Caco-2 (cell line): ENCODE measurements at regions not wholly inside any gene's neighbourhood (a gene's known extent, or its start where the extent isn't known, plus 50 kb on each side); places are given as distances from the start of the nearest gene placed in this dataset.

ENCODE experiments used
- BruUV-seq: library from RNA; stranded (reverse); fragments of 400-500 nt; replicated peaks from 2 replicates; lab custom pipeline; 2021; lab: Mats Ljungman, UMichigan
- CTCF ChIA-PET: fragments of 300-600 bp; sonication (Branson Sonifier 250); formaldehyde crosslinking; loops from one replicate; lab custom pipeline; 2022; ENCODE audit warnings: antibody characterized with exemption; lab: Charles Lee
- POLR2A ChIA-PET: fragments of 300-600 bp; sonication (Branson Sonifier 250); formaldehyde crosslinking; loops from one replicate; lab custom pipeline; 2022; ENCODE audit warnings: antibody characterized with exemption; lab: Charles Lee
- DNase-seq, 2 experiments: peaks; one replicate each; pipeline versions ENCODE4 v3.0.0 to v3.0.0-alpha.2; 2020 to 2022
- H3K27me3 ChIP-seq: replicated peaks from 2 replicates; pipeline ENCODE4 v1.6.0; 2011; ENCODE audit warnings: low read length; ENCODE audit not compliant: control insufficient read depth, insufficient read depth
- H3K36me3 ChIP-seq: 2 replicates; pipeline ENCODE4 v1.5.1; 2011; ENCODE audit warnings: low read length; ENCODE audit not compliant: control insufficient read depth, insufficient read depth
- H3K4me1 ChIP-seq: fragments of 250-450 bp; sonication (Bioruptor Pico); 2 replicates; pipeline ENCODE4 v1.5.1; 2020; ENCODE audit warnings: mild to moderate bottlenecking
- H3K4me3 ChIP-seq: 2 replicates; pipeline ENCODE4 v1.5.1; 2011; ENCODE audit warnings: low read depth, mild to moderate bottlenecking, control low read depth, low read length
- H3K9me3 ChIP-seq: fragments of 250-450 bp; sonication (Bioruptor Pico); 2 replicates; pipeline ENCODE4 v1.5.1; 2020; ENCODE audit warnings: mild to moderate bottlenecking, moderate library complexity
- H3K27ac Mint-ChIP-seq: one replicate; pipeline ENCODE4 v1.8.0; 2022; ENCODE audit warnings: mixed read lengths; ENCODE audit not compliant: unreplicated experiment
- H3K27me3 Mint-ChIP-seq: one replicate; pipeline ENCODE4 v1.8.0; 2022; ENCODE audit warnings: mixed read lengths; ENCODE audit not compliant: insufficient read depth, unreplicated experiment
- H3K36me3 Mint-ChIP-seq: one replicate; pipeline ENCODE4 v1.8.0; 2022; ENCODE audit warnings: mild to moderate bottlenecking, mixed read lengths; ENCODE audit not compliant: insufficient read depth, unreplicated experiment
- H3K4me1 Mint-ChIP-seq: one replicate; pipeline ENCODE4 v1.8.0; 2022; ENCODE audit warnings: low read depth, mixed read lengths; ENCODE audit not compliant: unreplicated experiment
- H3K4me3 Mint-ChIP-seq: one replicate; pipeline ENCODE4 v1.8.0; 2022; ENCODE audit warnings: mild to moderate bottlenecking, moderate library complexity, mixed read lengths; ENCODE audit not compliant: unreplicated experiment
- H3K9me3 Mint-ChIP-seq: one replicate; pipeline ENCODE4 v1.8.0; 2022; ENCODE audit warnings: mixed read lengths; ENCODE audit not compliant: unreplicated experiment
- CTCF ChIP-seq, 2 experiments: fragments of 200-600 bp in 1 of 2; IDR thresholded peaks; 1 replicate in 1 of 2; 2 replicates in 1 of 2; pipeline versions ENCODE4 v1.5.1 to v1.8.0; 2011 to 2022; ENCODE audit warnings: antibody characterized with exemption in 1 of 2, control low read depth in 1 of 2, inconsistent platforms in 1 of 2, low read depth in 1 of 2, low read length in 1 of 2, mild to moderate bottlenecking in 1 of 2, moderate library complexity in 1 of 2; ENCODE audit not compliant: insufficient read depth in 1 of 2, severe bottlenecking in 1 of 2, unreplicated experiment in 1 of 2
- intact Hi-C: fragments of 100-400 bp; cut with micrococcal nuclease; formaldehyde crosslinking; loops from one replicate; pipeline ENCODE4 v1.10.0; 2022; ENCODE audit not compliant: unreplicated experiment

DNA sequence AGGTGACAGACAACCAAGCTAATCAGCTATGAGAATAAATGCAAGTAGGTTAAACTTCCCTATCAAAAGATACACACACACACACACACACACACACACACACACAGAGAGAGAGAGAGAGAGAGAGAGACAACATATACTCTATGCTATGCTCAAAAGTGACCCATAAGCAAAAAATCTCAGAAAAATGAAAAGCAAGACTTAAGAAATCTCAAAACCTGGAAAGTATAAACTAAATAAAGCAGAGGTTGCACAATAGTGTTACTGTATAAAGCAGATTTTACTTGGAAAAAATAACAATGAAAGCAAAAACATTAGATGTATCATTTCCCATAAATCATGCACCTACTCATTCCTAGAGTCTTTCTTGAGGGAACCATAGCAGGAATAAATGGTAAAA lies 221.5 kb downstream of the INHBA start:
- H3K27ac Mint-ChIP-seq = no peak overlapping the region
- no peaks in the 10 kb centered on the region for H3K36me3 Mint-ChIP-seq
- intact Hi-C loops = no loop called here
- H3K4me3 Mint-ChIP-seq = no peak overlapping the region
- H3K27me3 ChIP-seq = no peaks in the 10 kb centered on the region
- H3K9me3 ChIP-seq = no peaks in the 10 kb centered on the region; the same call in 1 of the 2 replicates
- CTCF ChIA-PET = no interaction called here
- no peak for TF ChIP-seq CTCF (IDR thresholded peaks at IDR 0.05; ENCODE audit: insufficient read depth in 1 of 2, low read depth in 1 of 2, low read length in 1 of 2, severe bottlenecking in 1 of 2, unreplicated experiment in 1 of 2)
- H3K4me1 Mint-ChIP-seq = peaks cover 4% of the 10 kb centered on the region
- H3K4me3 ChIP-seq = no peak overlapping the region
- no peaks in the 10 kb centered on the region for H3K27me3 Mint-ChIP-seq
- no peaks in the 10 kb centered on the region for H3K36me3 ChIP-seq
- no peak for DNase-seq
- POLR2A ChIA-PET = no interaction called here
- no peaks in the 10 kb centered on the region for H3K4me1 ChIP-seq
- BruUV-seq = no TSS peak
- H3K9me3 Mint-ChIP-seq = peaks cover 38% of the 10 kb centered on the region

GRCh38 chr7:41478187-41478586 lies 224.7 kb downstream of the INHBA start:
- H3K4me1 Mint-ChIP-seq = peaks cover 4% of the 10 kb centered on the region
- H3K27ac Mint-ChIP-seq = no peak overlapping the region
- no peak for TF ChIP-seq CTCF (IDR thresholded peaks at IDR 0.05; ENCODE audit: insufficient read depth in 1 of 2, low read depth in 1 of 2, low read length in 1 of 2, severe bottlenecking in 1 of 2, unreplicated experiment in 1 of 2)
- ChIA-PET CTCF (no interaction called here), POLR2A (no interaction called here)
- no peaks in the 10 kb centered on the region for H3K27me3 ChIP-seq
- intact Hi-C loops = no loop called here
- H3K9me3 ChIP-seq = no peaks in the 10 kb centered on the region
- H3K36me3 ChIP-seq = no peaks in the 10 kb centered on the region
- peaks cover 28% of the 10 kb centered on the region for H3K9me3 Mint-ChIP-seq
- H3K36me3 Mint-ChIP-seq = no peaks in the 10 kb centered on the region
- no peak for DNase-seq
- no peak overlapping the region for H3K4me3 Mint-ChIP-seq
- BruUV-seq = no TSS peak
- H3K27me3 Mint-ChIP-seq = no peaks in the 10 kb centered on the region
- H3K4me1 ChIP-seq = no peaks in the 10 kb centered on the region
- no peak overlapping the region for H3K4me3 ChIP-seq

- POLR2A ChIA-PET = no interaction called here
- H3K27me3 Mint-ChIP-seq = no peaks in the 10 kb centered on the region
- no peaks in the 10 kb centered on the region for H3K27me3 ChIP-seq
- no peaks in the 10 kb centered on the region for H3K36me3 Mint-ChIP-seq
- H3K36me3 ChIP-seq = no peaks in the 10 kb centered on the region
- H3K27ac Mint-ChIP-seq = no peak overlapping the region
- H3K4me1 ChIP-seq = no peaks in the 10 kb centered on the region
- peaks cover 4% of the 10 kb centered on the region for H3K4me1 Mint-ChIP-seq
- DNase-seq = no peak
- H3K4me3 ChIP-seq = no peak overlapping the region
- intact Hi-C loops = no loop called here
- no TSS peak for BruUV-seq
- CTCF ChIA-PET = no interaction called here
- no peak for TF ChIP-seq CTCF (IDR thresholded peaks at IDR 0.05; ENCODE audit: insufficient read depth in 1 of 2, low read depth in 1 of 2, low read length in 1 of 2, severe bottlenecking in 1 of 2, unreplicated experiment in 1 of 2)
- H3K4me3 Mint-ChIP-seq = no peak overlapping the region
- H3K9me3 Mint-ChIP-seq = peaks cover 16% of the 10 kb centered on the region
- no peaks in the 10 kb centered on the region for H3K9me3 ChIP-seq
Measured at GRCh38 chr7:41476460-41476803, 226.5 kb downstream of the INHBA start.
